ENCODE measurements at regions not wholly inside any gene's neighbourhood (a gene's known extent, or its start where the extent isn't known, plus 50 kb on each side); places are given as distances from the start of the nearest gene placed in this dataset.

- H3K4me1 ChIP-seq (ENCODE audit: insufficient read depth), result peaks cover 14% of the 10 kb centered on the region
- DNase-seq (ENCODE audit: low spot score) (no peak), ATAC-seq (no peak)
- Mint-ChIP-seq H3K27ac (no peak overlapping the region), H3K4me1 (peaks cover 22% of the 10 kb centered on the region), H3K36me3 (ENCODE audit: low read depth) (no peaks in the 10 kb centered on the region), H3K9me3 (no peaks in the 10 kb centered on the region; the same call in 2 of the 3 replicates), H3K27me3 (ENCODE audit: insufficient read depth, low read depth, poor library complexity) (no peaks in the 10 kb centered on the region), H3K4me3 (no peak overlapping the region)
- no peaks in the 10 kb centered on the region for H3K79me2 ChIP-seq (replicated peaks; ENCODE audit: insufficient read depth)
- no peaks in the 10 kb centered on the region for H3F3A ChIP-seq (replicated peaks; ENCODE audit: low read depth)
- no peaks in the 10 kb centered on the region for H3K36me3 ChIP-seq (ENCODE audit: insufficient read depth)
- no peaks in the 10 kb centered on the region for H3K9me2 ChIP-seq (ENCODE audit: insufficient read depth)
- no peak overlapping the region for H3K4me2 ChIP-seq
- H2AFZ ChIP-seq, result peak overlapping the region; percentile 74; the same call in 1 of the 2 replicates
- H3K27ac ChIP-seq (ENCODE audit: low read depth), result no peak overlapping the region
- H3K4me3 ChIP-seq, result no peak overlapping the region
- TF ChIP-seq CTCF (conservative IDR thresholded peaks at IDR 0.05; ENCODE audit: low read depth in 2 of 2) (no peak), POLR2AphosphoS5 (IDR thresholded peaks at IDR 0.05; ENCODE audit: low read depth) (no peak)
- no peaks in the 10 kb centered on the region for H4K20me1 ChIP-seq (replicated peaks; ENCODE audit: insufficient read depth)
- no peaks in the 10 kb centered on the region for H3K27me3 ChIP-seq (ENCODE audit: insufficient read depth)
These were observed 84.6 kb downstream of the GP2 start for GRCh38 chr16:20242568-20243255.

- Histone ChIP-seq H3K4me3 (no peak overlapping the region), H3F3A (replicated peaks; ENCODE audit: low read depth) (no peaks in the 10 kb centered on the region), H3K9me2 (ENCODE audit: insufficient read depth) (no peaks in the 10 kb centered on the region), H3K4me2 (no peak overlapping the region), H3K27ac (ENCODE audit: low read depth) (no peak overlapping the region), H2AFZ (no peak overlapping the region), H4K20me1 (replicated peaks; ENCODE audit: insufficient read depth) (no peaks in the 10 kb centered on the region), H3K4me1 (ENCODE audit: insufficient read depth) (peaks cover 14% of the 10 kb centered on the region), H3K36me3 (ENCODE audit: insufficient read depth) (no peaks in the 10 kb centered on the region), H3K79me2 (replicated peaks; ENCODE audit: insufficient read depth) (no peaks in the 10 kb centered on the region), H3K27me3 (ENCODE audit: insufficient read depth) (no peaks in the 10 kb centered on the region)
- Mint-ChIP-seq H3K4me1 (peaks cover 23% of the 10 kb centered on the region), H3K9me3 (no peaks in the 10 kb centered on the region; the same call in 2 of the 3 replicates), H3K36me3 (ENCODE audit: low read depth) (no peaks in the 10 kb centered on the region), H3K4me3 (no peak overlapping the region), H3K27me3 (ENCODE audit: insufficient read depth, low read depth, poor library complexity) (no peaks in the 10 kb centered on the region), H3K27ac (no peak overlapping the region)
- DNase-seq (ENCODE audit: low spot score) (no peak), ATAC-seq (no peak)
- TF ChIP-seq NANOG (IDR thresholded peaks at IDR 0.05; ENCODE audit: borderline replicate concordance), result no peak
- TF ChIP-seq ZNF462 (CRISPR knock-in tag; IDR thresholded peaks at IDR 0.05), result no peak
- no peak for TF ChIP-seq JUNB (IDR thresholded peaks at IDR 0.05; ENCODE audit: unreplicated experiment)
- TF ChIP-seq EZH2 (IDR thresholded peaks at IDR 0.05; ENCODE audit: low read depth, unreplicated experiment), result no peak
- TF ChIP-seq STAT1 (IDR thresholded peaks at IDR 0.05; ENCODE audit: unreplicated experiment), result no peak
- no peak for TF ChIP-seq ZNF114 (CRISPR knock-in tag; IDR thresholded peaks at IDR 0.05)
- no peak for TF ChIP-seq ETS1 (IDR thresholded peaks at IDR 0.05)
These were observed 86.0 kb downstream of the GP2 start for GRCh38 chr16:20241321-20241720.

Measured in GM23338 (cell line).